ENCODE measurements at regions not wholly inside any gene's neighbourhood (a gene's known extent, or its start where the extent isn't known, plus 50 kb on each side); places are given as distances from the start of the nearest gene placed in this dataset.

GRCh38 chr20:19022791-19023448 is 189.5 kb upstream of the SLC24A3 start:
- POLR2A ChIA-PET (ENCODE audit: partially characterized antibody) = no interaction called here
- FAIRE-seq = no peak
- H3K9me3 ChIP-seq (ENCODE audit: insufficient read depth in 2 of 2, low read depth in 1 of 2, low read length in 1 of 2) = peaks cover 0 to 3% of the 10 kb centered on the region in 2 experiments; a peak in 1 of 4 replicates

More at GRCh38 chr20:19022791-19023448, 189.5 kb upstream of the SLC24A3 start:
- Histone ChIP-seq H3K79me1 (ENCODE audit: low read depth, low read length) (no peaks in the 10 kb centered on the region), H2BK120ac (replicated peaks; ENCODE audit: low read depth, low read length) (no peak overlapping the region), H3K56ac (replicated peaks; ENCODE audit: insufficient read length, low read depth, low read length) (no peak overlapping the region), H3K4me1 (replicated peaks in 1 of 4; ENCODE audit: control insufficient read depth in 3 of 4, insufficient read depth in 4 of 4, low read length in 3 of 4) (no peaks in the 10 kb centered on the region), H3K27me3 (replicated peaks in 1 of 4; ENCODE audit: control insufficient read depth in 3 of 4, extremely low read depth in 1 of 4, insufficient read depth in 3 of 4, low read length in 3 of 4) (no peaks in the 10 kb centered on the region), H3K23me2 (ENCODE audit: low read depth, low read length) (no peaks in the 10 kb centered on the region), H3K4ac (replicated peaks; ENCODE audit: insufficient read length, low read depth, low read length) (no peak overlapping the region), H3K4me3 (ENCODE audit: extremely low read depth in 1 of 4, insufficient read depth in 2 of 4, low read depth in 3 of 4, low read length in 4 of 4) (no peak overlapping the region), H3K36me3 (ENCODE audit: control insufficient read depth in 2 of 4, insufficient read depth in 4 of 4, low read length in 3 of 4) (no peaks in the 10 kb centered on the region), H4K8ac (ENCODE audit: extremely low read depth, insufficient read depth, low read length) (no peak overlapping the region), H3K18ac (ENCODE audit: extremely low read depth, low read length) (no peak overlapping the region), H4K5ac (ENCODE audit: insufficient read length, low read depth, low read length) (no peak overlapping the region), H4K91ac (replicated peaks; ENCODE audit: insufficient read length, low read length) (no peak overlapping the region), H3K27ac (ENCODE audit: low read depth, low read length) (no peak overlapping the region), H2BK15ac (ENCODE audit: low read length) (no peak overlapping the region), H2AFZ (ENCODE audit: low read length) (no peak overlapping the region), H3K4me2 (ENCODE audit: insufficient read depth in 1 of 2, low read depth in 2 of 2, low read length in 2 of 2) (no peak overlapping the region), H3K79me2 (ENCODE audit: control insufficient read depth in 1 of 2, insufficient read depth in 2 of 2, low read length in 2 of 2) (no peaks in the 10 kb centered on the region), H3K23ac (ENCODE audit: insufficient read length) (no peak overlapping the region), H2AK5ac (ENCODE audit: low read depth, low read length) (no peak overlapping the region), H2BK5ac (ENCODE audit: low read depth, low read length) (no peak overlapping the region), H3K9ac (replicated peaks in 1 of 4; ENCODE audit: extremely low read depth in 1 of 4, low read depth in 3 of 4, low read length in 3 of 4) (no peak overlapping the region), H2BK20ac (ENCODE audit: low read length) (no peak overlapping the region), H2BK12ac (ENCODE audit: low read depth, low read length) (no peak overlapping the region), H4K20me1 (replicated peaks in 1 of 2; ENCODE audit: control insufficient read depth in 1 of 2, insufficient read depth in 2 of 2, low read length in 2 of 2) (no peaks in the 10 kb centered on the region), H3K14ac (ENCODE audit: insufficient read length) (no peak overlapping the region)
- 95% methylated on average over 11 of the region's 11 CpGs; no CpG with 5 or more reads in 1 of the 2 experiments for WGBS, 2 experiments (ENCODE audit: extremely low coverage in 1 of 2, insufficient coverage in 1 of 2, insufficient read length in 1 of 2, insufficient replicate concordance in 2 of 2, low coverage in 1 of 2, low lambda C conversion rate in 2 of 2, missing lambda C conversion rate in 1 of 2)
- TF ChIP-seq EP300 (IDR thresholded peaks at IDR 0.05; ENCODE audit: borderline replicate concordance in 1 of 2, low read depth in 2 of 2, low read length in 2 of 2) = no peak
- no peak for TF ChIP-seq TBP (IDR thresholded peaks at IDR 0.05; ENCODE audit: low read depth, low read length)
- TF ChIP-seq KDM1A (IDR thresholded peaks at IDR 0.05; ENCODE audit: borderline replicate concordance, low read length) = no peak
- TF ChIP-seq SP1 (IDR thresholded peaks at IDR 0.05; ENCODE audit: low read depth, low read length) = no peak
- TF ChIP-seq TAF7 (optimal IDR thresholded peaks at IDR 0.05; ENCODE audit: borderline replicate concordance, low read depth, low read length) = no peak
- no peak for TF ChIP-seq CHD1 (IDR thresholded peaks at IDR 0.05; ENCODE audit: low read depth, low read length)
- TF ChIP-seq, protein P1, sequence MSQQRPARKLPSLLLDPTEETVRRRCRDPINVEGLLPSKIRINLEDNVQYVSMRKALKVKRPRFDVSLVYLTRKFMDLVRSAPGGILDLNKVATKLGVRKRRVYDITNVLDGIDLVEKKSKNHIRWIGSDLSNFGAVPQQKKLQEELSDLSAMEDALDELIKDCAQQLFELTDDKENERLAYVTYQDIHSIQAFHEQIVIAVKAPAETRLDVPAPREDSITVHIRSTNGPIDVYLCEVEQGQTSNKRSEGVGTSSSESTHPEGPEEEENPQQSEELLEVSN (IDR thresholded peaks at IDR 0.05) = no peak
- no peak for TF ChIP-seq GABPA (IDR thresholded peaks at IDR 0.05; ENCODE audit: borderline replicate concordance, insufficient read depth, low read length)
- TF ChIP-seq TCF12 (IDR thresholded peaks at IDR 0.05; ENCODE audit: low read depth, low read length) = no peak
- TF ChIP-seq HDAC2 (IDR thresholded peaks at IDR 0.05; ENCODE audit: borderline replicate concordance in 1 of 2, low read depth in 2 of 2, low read length in 2 of 2) = no peak
- no peak for TF ChIP-seq TAF1 (IDR thresholded peaks at IDR 0.05; ENCODE audit: low read depth, low read length)
- CTCF ChIA-PET (ENCODE audit: partially characterized antibody) = interaction anchor here (1.0 to 3.5 kb wide), 4 partner anchors 12 to 312 kb away, joined by 3 to 12 read pairs (median 4); no protein-coding TSS in a partner anchor
- DNase-seq (ENCODE audit: low read depth in 1 of 2, low spot score in 2 of 2) = peak in 1 of 2 experiments; percentile 16

All from H1 (cell line).